Transverse colon (tissue), 4 donors: ENCODE measurements at regions not wholly inside any gene's neighbourhood (a gene's known extent, or its start where the extent isn't known, plus 50 kb on each side); places are given as distances from the start of the nearest gene placed in this dataset.

Experiments
- DNase-seq: peaks from one replicate; pipeline ENCODE4 v3.0.0-alpha.2; 2019
- H3K27ac ChIP-seq, 4 donors: fragments of 200-600 bp; sonication (generic); 2 replicates each; pipeline ENCODE4 v1.5.1; 2016 to 2018; ENCODE audit warnings: inconsistent platforms in 4 of 4
- H3K27me3 ChIP-seq: fragments of 200-600 bp; sonication (generic); 2 replicates; pipeline ENCODE4 v1.5.1; 2017; ENCODE audit warnings: inconsistent platforms
- H3K36me3 ChIP-seq, 4 donors: fragments of 200-600 bp; sonication (generic); 2 replicates each; pipeline ENCODE4 v1.5.1; 2017 to 2019; ENCODE audit warnings: inconsistent platforms in 4 of 4
- H3K4me1 ChIP-seq, 4 donors: fragments of 200-600 bp; sonication (generic); 2 replicates each; pipeline ENCODE4 v1.5.1; 2017 to 2020; ENCODE audit warnings: inconsistent platforms in 4 of 4
- H3K4me3 ChIP-seq, 4 donors: fragments of 200-600 bp; sonication (generic); 1 replicate in 1 of 4; 2 replicates in 3 of 4; pipeline versions ENCODE4 v1.5.1 to v1.6.1; 2017 to 2019; ENCODE audit warnings: inconsistent platforms in 4 of 4
- H3K9me3 ChIP-seq, 2 donors: fragments of 200-600 bp; sonication (generic); 2 replicates each; pipeline ENCODE4 v1.5.1; 2017 to 2019; ENCODE audit warnings: inconsistent platforms in 2 of 2
- CTCF ChIP-seq, 5 experiments: fragments of 200-600 bp in 3 of 5; fragments of 450-650 bp in 2 of 5; sonication (generic) in 3 of 5; IDR thresholded peaks; 1 replicate in 2 of 5; 2 replicates in 3 of 5; pipeline ENCODE4 v1.5.1; 2016 to 2017; ENCODE audit warnings: antibody characterized with exemption in 5 of 5, inconsistent platforms in 3 of 5, mild to moderate bottlenecking in 2 of 5, moderate library complexity in 1 of 5
- EP300 ChIP-seq: sonication (generic); formaldehyde crosslinking; IDR thresholded peaks from one replicate; pipeline ENCODE4 v1.6.1; 2017; ENCODE audit warnings: antibody characterized with exemption, low read depth
- POLR2A ChIP-seq: fragments of 450-650 bp; IDR thresholded peaks from one replicate; pipeline ENCODE4 v1.6.1; 2016; ENCODE audit warnings: antibody characterized with exemption, mild to moderate bottlenecking, moderate library complexity
- POLR2AphosphoS5 ChIP-seq, 3 donors: sonication (generic); formaldehyde crosslinking; IDR thresholded peaks; one replicate each; pipeline ENCODE4 v1.6.1; 2016; ENCODE audit warnings: antibody characterized with exemption in 3 of 3
- WGBS, 2 donors: methylation state at CpG; one replicate each; pipeline ENCODE4 v1.1.5; 2018; ENCODE audit warnings: low coverage in 1 of 2; 5-methylcytosine and 5-hydroxymethylcytosine counted together
- in situ Hi-C, 4 donors: fragments of 200-750 bp; cut with MboI; loops; one replicate each; pipeline versions ENCODE4 v1.15.0 to v1.15.1; 2017; ENCODE audit warnings: low sequenced_read_pairs in 3 of 4, low pct_ligation_motif_present in 1 of 4, low pct_unique_long_range_greater_than_20kb in 1 of 4
- intact Hi-C: fragments of 100-400 bp; cut with DNase I; formaldehyde crosslinking; loops from one replicate; pipeline ENCODE4 v1.15.1; 2023; ENCODE audit warnings: low total_unique reads

- H3K9me3 ChIP-seq = no peaks in the 10 kb centered on the region
- WGBS, 2 donors = 75 to 78% methylated on average over 8 to 16 of the region's 16 CpGs
- H3K27ac ChIP-seq = no peak overlapping the region
- intact Hi-C loops (no loop called here), in situ Hi-C loops (no loop called here)
- no peaks in the 10 kb centered on the region for H3K36me3 ChIP-seq
- H3K4me3 ChIP-seq = no peak overlapping the region
- H3K4me1 ChIP-seq = no peaks in the 10 kb centered on the region
- no peaks in the 10 kb centered on the region for H3K27me3 ChIP-seq
- DNase-seq = no peak
- TF ChIP-seq POLR2A (no peak), CTCF (IDR thresholded peaks at IDR 0.05) (no peak), EP300 (no peak), POLR2AphosphoS5 (IDR thresholded peaks at IDR 0.05) (no peak)
These were observed 89.3 kb upstream of the NKD1 start for GRCh38 chr16:50458667-50459495.

DNA sequence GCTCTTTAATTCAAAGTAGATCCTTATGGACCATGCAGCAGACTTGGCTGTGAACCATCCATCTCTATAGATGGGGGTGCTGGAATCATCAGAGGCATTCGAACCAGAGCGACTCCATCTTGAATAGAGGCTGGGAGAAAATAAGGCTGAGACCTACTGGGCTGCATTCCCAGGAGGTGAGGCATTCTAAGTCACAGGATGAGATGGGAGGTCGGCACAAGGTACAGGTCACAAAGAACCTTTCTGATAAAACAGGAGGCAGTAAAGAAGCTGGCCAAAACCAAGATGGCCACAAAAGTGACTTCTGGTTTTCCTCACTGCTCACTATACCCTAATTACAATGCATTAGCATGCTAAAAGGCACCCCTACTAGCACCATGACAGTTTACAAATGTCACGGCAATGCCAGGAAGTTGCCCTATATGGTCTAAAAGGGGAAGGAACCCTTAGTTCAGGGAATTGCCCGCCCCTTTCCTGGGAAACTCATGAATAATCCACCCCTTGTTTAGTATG lies 89.2 kb upstream of the BRD7 start:
- WGBS, 2 donors = 75 to 80% methylated on average over 3 to 5 of the region's 5 CpGs
- in situ Hi-C loops = no loop called here
- no peak for DNase-seq

DNA sequence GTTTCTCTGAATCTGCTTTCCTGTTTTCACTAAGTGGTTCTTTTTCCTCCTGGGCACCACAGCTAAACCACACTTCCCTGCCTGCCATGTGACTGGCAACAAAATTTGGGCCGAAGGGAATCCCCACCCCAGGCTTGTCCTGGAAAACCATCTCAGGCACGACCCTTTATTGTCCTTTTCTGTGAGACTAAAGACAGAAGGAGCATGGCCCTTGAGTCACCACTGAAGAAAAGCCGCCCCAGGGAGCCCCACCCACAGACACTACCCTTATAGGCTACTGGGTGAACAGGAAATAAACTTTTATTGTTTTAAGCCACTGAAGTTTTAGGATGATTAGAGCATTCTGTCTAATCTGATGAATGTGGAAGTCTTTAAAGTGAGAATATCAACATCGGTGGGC lies 88.6 kb upstream of the BRD7 start:
- DNase-seq = no peak
- 19 to 28% methylated on average over 3 to 4 of the region's 4 CpGs for WGBS, 2 donors
- H3K4me3 ChIP-seq = no peak overlapping the region
- H3K27ac ChIP-seq = no peak overlapping the region
- in situ Hi-C loops = no loop called here
- no peak for TF ChIP-seq POLR2AphosphoS5 (IDR thresholded peaks at IDR 0.05)
- TF ChIP-seq POLR2A = no peak
- TF ChIP-seq CTCF (IDR thresholded peaks at IDR 0.05) = no peak
- no peak for TF ChIP-seq EP300
- intact Hi-C loops = no loop called here
- H3K9me3 ChIP-seq = no peaks in the 10 kb centered on the region
- no peaks in the 10 kb centered on the region for H3K27me3 ChIP-seq
- H3K36me3 ChIP-seq = no peaks in the 10 kb centered on the region
- H3K4me1 ChIP-seq = no peaks in the 10 kb centered on the region

More for the DNA sequence above, 89.2 kb upstream of the BRD7 start:
- Histone ChIP-seq H3K27ac (no peak overlapping the region), H3K36me3 (no peaks in the 10 kb centered on the region), H3K9me3 (no peaks in the 10 kb centered on the region), H3K4me1 (no peaks in the 10 kb centered on the region), H3K4me3 (no peak overlapping the region), H3K27me3 (no peaks in the 10 kb centered on the region)
- TF ChIP-seq POLR2AphosphoS5 (IDR thresholded peaks at IDR 0.05) (no peak), POLR2A (no peak), CTCF (IDR thresholded peaks at IDR 0.05) (no peak), EP300 (no peak)
- intact Hi-C loops = no loop called here

DNA sequence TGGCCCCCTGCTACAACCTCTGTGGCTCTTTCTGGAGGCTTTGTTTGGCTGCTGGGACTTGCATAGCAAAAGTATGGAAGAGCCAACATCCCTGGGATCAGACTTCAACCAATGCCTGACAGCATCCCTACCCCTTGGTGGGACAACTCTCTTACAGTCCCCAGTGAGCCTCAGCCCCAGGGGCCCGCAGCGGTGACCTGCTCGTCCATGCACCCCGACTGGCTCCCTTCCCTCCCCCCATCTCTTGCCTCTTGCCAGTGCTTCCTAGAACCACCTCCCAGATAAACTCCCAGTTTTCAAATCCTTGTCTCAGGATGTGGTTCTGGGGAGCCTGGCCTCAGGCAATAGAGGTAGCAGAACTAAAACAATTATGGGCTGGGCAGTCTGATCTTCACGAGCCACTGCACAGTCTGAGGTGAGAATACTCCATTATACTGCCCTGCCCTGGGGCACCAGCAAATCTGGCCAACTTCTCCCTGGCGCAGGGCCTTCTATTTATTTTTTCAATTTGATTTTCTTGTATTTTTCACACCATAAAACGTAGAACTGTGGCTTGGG lies 86.6 kb upstream of the BRD7 start:
- Histone ChIP-seq H3K36me3 (no peaks in the 10 kb centered on the region), H3K9me3 (no peaks in the 10 kb centered on the region), H3K4me1 (no peaks in the 10 kb centered on the region), H3K27me3 (no peaks in the 10 kb centered on the region), H3K27ac (no peak overlapping the region), H3K4me3 (no peak overlapping the region)
- TF ChIP-seq POLR2AphosphoS5 (IDR thresholded peaks at IDR 0.05) (no peak), CTCF (IDR thresholded peaks at IDR 0.05) (no peak), POLR2A (no peak), EP300 (no peak)
- intact Hi-C loops (no loop called here), in situ Hi-C loops (no loop called here)
- DNase-seq = no peak
- WGBS, 2 donors = 71 to 85% methylated on average over 4 to 7 of the region's 7 CpGs
